ENCODE measurements at regions not wholly inside any gene's neighbourhood (a gene's known extent, or its start where the extent isn't known, plus 50 kb on each side); places are given as distances from the start of the nearest gene placed in this dataset.
A peak's percentile ranks its signal among the peaks of the same experiment; 100 is the strongest.

- no peak for TF ChIP-seq CTCF (IDR thresholded peaks at IDR 0.05; ENCODE audit: low read length, missing control alignments)
- peak; percentile 83 for DNase-seq (ENCODE audit: low read depth)
- H3K4me3 ChIP-seq (replicated peaks; ENCODE audit: low read depth, low read length): no peak overlapping the region
These were observed 125.0 kb downstream of the ASB7 start for GRCh38 chr15:100727291-100727851.

GRCh38 chr15:100728371-100729201 lies 126.2 kb downstream of the ASB7 start:
- H3K4me3 ChIP-seq (replicated peaks; ENCODE audit: low read depth, low read length): no peak overlapping the region
- TF ChIP-seq CTCF (IDR thresholded peaks at IDR 0.05; ENCODE audit: low read length, missing control alignments): no peak
- no peak for DNase-seq (ENCODE audit: low read depth)

GRCh38 chr15:100729461-100729860 lies 127.1 kb downstream of the ASB7 start:
- TF ChIP-seq CTCF (IDR thresholded peaks at IDR 0.05; ENCODE audit: low read length, missing control alignments): no peak
- H3K4me3 ChIP-seq (replicated peaks; ENCODE audit: low read depth, low read length): no peak overlapping the region
- DNase-seq (ENCODE audit: low read depth): no peak

- H3K4me3 ChIP-seq (replicated peaks; ENCODE audit: low read depth, low read length): no peak overlapping the region
- TF ChIP-seq CTCF (IDR thresholded peaks at IDR 0.05; ENCODE audit: low read length, missing control alignments): no peak
- DNase-seq (ENCODE audit: low read depth): no peak
These were observed 127.7 kb downstream of the ASB7 start for GRCh38 chr15:100730129-100730528.

- no peak for DNase-seq (ENCODE audit: low read depth)
- TF ChIP-seq CTCF (IDR thresholded peaks at IDR 0.05; ENCODE audit: low read length, missing control alignments): no peak
- H3K4me3 ChIP-seq (replicated peaks; ENCODE audit: low read depth, low read length): no peak overlapping the region
These were observed 128.4 kb downstream of the ASB7 start for GRCh38 chr15:100730655-100731266.

- TF ChIP-seq CTCF (IDR thresholded peaks at IDR 0.05; ENCODE audit: low read length, missing control alignments): no peak
- no peak overlapping the region for H3K4me3 ChIP-seq (replicated peaks; ENCODE audit: low read depth, low read length)
- DNase-seq (ENCODE audit: low read depth): no peak
These were observed 129.1 kb downstream of the ASB7 start for GRCh38 chr15:100731267-100732152.

Data from fibroblast of pulmonary artery (primary cell).